Eye (tissue), 1 donor: ENCODE measurements at regions not wholly inside any gene's neighbourhood (a gene's known extent, or its start where the extent isn't known, plus 50 kb on each side); places are given as distances from the start of the nearest gene placed in this dataset.

Experiments used
- DNase-seq: peaks from one replicate; pipeline ENCODE4 v3.0.0-alpha.2; 2015

DNA sequence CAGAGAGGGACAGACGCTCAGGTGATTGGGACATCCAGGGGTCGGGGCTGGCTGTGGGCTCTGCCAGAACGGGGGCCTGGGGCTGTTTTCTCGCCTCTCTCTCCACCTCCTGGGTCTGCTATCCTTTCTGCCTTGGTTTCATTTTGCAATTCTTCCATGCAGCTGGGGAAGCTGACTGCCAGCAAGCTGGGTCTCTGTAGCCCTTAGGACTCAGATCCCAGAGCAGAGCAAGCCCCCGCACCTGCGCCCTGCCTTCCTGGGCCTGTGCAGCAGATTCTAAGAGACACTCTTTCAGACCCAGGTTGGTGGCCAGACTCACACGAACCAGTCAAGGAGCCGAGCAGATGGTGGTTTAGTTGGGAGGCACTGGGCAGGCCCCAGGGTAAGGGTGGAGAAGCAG, 59.1 kb upstream of the GRPEL1 start:
- DNase-seq = no peak

DNA sequence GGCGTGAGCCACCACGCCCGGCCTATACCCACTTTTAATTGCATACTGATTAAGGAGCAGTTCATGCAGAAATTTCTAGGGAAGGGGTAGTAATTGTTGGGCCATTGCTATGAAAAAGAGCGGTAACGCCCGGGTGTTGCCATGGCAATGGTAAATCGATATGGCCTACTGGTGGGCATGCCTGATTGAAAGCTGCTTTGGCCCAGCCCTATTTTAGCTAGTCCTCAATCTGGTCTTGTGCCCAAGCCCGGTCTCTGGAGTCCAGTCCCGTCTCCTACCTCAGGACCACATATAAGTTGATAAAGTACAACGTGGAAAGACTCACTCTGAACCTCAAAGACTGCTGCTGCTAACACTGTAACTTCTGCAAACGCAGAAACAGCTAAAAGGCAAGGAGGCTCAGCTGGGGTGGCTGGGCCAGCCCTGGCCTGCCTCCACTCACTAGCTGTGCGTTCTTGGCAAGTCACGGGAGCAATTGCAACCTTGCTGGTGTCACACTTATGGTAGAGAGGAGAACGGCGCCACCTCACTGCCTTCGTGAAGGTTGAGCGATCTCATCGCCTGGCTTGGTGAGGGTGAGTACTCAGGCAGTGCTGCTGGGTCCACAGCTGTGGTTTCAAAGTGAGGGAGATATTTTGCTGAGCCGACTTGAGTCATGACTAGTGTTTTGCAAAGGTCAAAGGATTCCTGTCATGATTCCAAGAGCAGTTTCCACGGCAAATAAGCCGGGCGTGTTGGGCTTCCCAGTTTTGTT, 57.0 kb upstream of the GRPEL1 start:
- peak; percentile 60 for DNase-seq

DNA sequence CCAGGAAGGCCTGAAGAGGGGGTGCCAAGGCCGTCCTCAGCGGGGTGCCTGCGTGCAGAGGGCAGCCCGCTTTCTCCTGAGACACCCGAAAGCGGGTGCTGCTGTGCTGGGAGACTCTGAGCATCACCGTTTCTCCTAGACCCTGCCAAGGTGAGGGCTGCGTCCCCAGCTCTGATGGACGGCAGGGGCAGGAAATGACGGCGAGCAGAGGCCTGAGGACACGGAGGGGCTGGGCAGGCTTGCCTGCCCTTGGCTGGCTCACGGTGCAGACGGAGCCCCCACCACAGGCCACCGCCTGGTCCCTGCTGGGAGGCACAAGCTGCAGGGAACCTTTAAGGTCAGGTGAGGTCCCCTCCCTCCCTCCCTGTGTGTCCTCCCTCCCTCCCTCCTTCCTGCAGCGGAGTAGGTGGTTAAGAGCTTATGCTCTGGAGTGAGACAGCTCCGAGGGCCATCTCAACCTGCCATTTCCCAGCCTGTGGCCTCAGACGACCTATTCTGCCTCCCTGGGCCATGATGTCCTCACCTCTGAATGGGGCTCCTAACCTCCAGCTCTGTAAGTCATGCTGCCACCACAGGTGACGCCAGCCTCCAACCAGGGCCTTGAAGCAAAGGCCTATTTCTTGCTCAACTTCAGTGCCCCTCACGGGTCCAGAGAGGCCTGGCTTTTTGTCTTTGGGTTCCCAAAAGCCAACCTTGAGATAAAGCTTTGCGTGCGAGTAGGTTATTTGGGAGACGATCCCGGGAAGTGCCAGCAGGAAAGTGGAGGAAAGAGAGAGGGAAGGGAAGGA, 54.2 kb upstream of the GRPEL1 start:
- no peak for DNase-seq

DNA sequence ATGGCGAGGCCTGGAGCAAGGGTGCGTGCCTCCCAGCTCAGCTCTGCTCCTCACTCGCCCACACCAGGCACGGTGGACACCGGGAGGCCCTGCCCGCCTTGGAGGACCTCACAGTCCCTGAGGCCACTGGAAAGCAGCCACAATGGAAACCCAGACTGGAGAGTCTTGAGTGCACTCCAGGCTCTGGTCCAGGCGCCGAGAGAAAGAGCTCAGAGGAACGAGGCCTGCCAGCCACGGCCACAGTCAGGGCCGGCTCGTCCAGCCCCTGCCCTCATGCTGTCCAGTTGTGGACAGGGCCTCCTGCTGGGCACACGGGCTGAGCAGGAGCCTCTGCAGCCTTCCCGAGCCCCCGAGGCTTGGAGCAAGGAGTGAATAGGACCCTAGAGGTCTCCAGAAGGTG, 53.3 kb upstream of the GRPEL1 start:
- no peak for DNase-seq

DNA sequence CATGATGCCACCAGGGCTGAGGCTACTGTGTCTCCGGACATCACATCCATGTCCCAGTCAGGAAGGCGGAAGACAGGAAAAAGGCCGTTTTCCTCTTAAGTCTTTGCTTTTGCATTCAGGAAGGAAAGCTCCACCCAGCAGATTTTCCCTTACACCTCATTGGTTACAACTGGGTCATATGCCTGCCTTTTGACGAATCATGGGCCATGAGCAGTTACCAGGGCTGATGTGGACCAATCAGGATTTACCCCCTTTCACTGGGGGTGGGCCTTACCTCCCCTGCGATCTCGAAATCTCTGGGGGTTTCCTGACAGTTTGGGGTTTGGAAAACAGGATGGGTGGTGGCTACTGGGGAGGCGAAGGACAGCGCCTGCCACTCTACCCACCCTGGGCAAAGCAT, 52.5 kb upstream of the GRPEL1 start:
- DNase-seq = no peak

DNA sequence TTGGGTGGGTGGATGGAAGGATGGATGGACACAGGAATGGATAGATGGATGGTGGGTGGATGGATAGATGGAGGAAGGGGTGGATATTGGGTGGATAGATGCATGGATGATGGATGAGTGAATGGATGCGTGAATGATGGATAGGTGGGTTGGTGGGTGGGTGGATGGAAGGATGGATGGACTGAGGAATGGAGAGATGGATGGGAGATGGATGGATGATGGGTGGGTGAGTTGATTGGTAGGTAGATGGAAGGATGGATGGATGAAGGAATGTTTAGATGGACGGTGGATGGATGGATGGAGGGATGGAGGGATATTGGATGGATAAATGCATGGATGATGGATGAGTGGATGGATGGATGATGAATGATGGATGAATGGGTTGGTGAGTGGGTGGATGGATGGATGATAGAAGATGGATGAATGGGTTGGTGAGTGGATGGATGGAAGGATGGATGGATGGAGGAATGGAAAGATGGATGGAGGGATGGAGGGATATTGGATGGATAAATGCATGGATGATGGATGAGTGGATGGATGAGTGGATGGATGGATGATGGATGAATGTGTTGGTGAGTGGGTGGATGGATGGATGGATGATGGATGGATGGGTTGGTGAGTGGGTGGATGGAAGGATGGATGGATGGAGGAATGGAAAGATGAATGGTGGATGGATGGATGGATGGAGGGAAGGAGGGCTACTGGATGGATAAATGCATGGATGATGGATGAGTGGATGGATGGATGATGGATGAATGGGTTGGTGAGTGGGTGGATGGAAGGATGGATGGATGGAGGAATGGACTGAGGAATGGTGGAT, 50.4 kb upstream of the GRPEL1 start:
- no peak for DNase-seq
